Occipital lobe (tissue), 1 donor: ENCODE measurements at regions not wholly inside any gene's neighbourhood (a gene's known extent, or its start where the extent isn't known, plus 50 kb on each side); places are given as distances from the start of the nearest gene placed in this dataset.

ENCODE experiments used
- DNase-seq: peaks from one replicate; lab custom pipeline; 2025; lab: John Stamatoyannopoulos, UW

GRCh38 chr10:10326116-10326515 lies 691.6 kb upstream of the CELF2 start:
- DNase-seq = no peak

- DNase-seq = no peak
Measured at GRCh38 chr10:10327934-10328333, 689.7 kb upstream of the CELF2 start.

GRCh38 chr10:10330418-10330817 lies 687.3 kb upstream of the CELF2 start:
- DNase-seq = no peak

GRCh38 chr10:10332786-10333185 lies 684.9 kb upstream of the CELF2 start:
- no peak for DNase-seq

- DNase-seq = no peak
Measured at GRCh38 chr10:10333622-10334021, 684.0 kb upstream of the CELF2 start.

GRCh38 chr10:10338339-10338738 lies 679.3 kb upstream of the CELF2 start:
- no peak for DNase-seq

GRCh38 chr10:10346390-10347150 lies 671.1 kb upstream of the CELF2 start:
- no peak for DNase-seq

GRCh38 chr10:10350050-10350449 lies 667.6 kb upstream of the CELF2 start:
- no peak for DNase-seq

- no peak for DNase-seq
Measured at GRCh38 chr10:10351451-10351850, 666.2 kb upstream of the CELF2 start.

- no peak for DNase-seq
Measured at GRCh38 chr10:10353326-10353868, 664.3 kb upstream of the CELF2 start.

- DNase-seq = no peak
Measured at GRCh38 chr10:10359263-10359662, 658.4 kb upstream of the CELF2 start.

GRCh38 chr10:10361301-10361885 lies 656.3 kb upstream of the CELF2 start:
- DNase-seq = no peak

GRCh38 chr10:10362800-10363199 lies 654.9 kb upstream of the CELF2 start:
- DNase-seq = no peak

- no peak for DNase-seq
Measured at GRCh38 chr10:10363217-10363616, 654.5 kb upstream of the CELF2 start.

GRCh38 chr10:10364902-10365301 lies 652.8 kb upstream of the CELF2 start:
- DNase-seq = no peak

GRCh38 chr10:10365676-10366075 lies 652.0 kb upstream of the CELF2 start:
- no peak for DNase-seq

GRCh38 chr10:10366836-10367235 lies 650.8 kb upstream of the CELF2 start:
- no peak for DNase-seq

- no peak for DNase-seq
Measured at GRCh38 chr10:10367264-10367663, 650.4 kb upstream of the CELF2 start.

GRCh38 chr10:10368951-10369576 lies 648.6 kb upstream of the CELF2 start:
- DNase-seq = no peak

GRCh38 chr10:10385831-10386230 lies 631.8 kb upstream of the CELF2 start:
- no peak for DNase-seq

GRCh38 chr10:10389182-10389581 lies 628.5 kb upstream of the CELF2 start:
- no peak for DNase-seq

- DNase-seq = no peak
Measured at GRCh38 chr10:10392511-10392910, 625.2 kb upstream of the CELF2 start.
